Large intestine (tissue), 3 donors: ENCODE measurements at regions not wholly inside any gene's neighbourhood (a gene's known extent, or its start where the extent isn't known, plus 50 kb on each side); places are given as distances from the start of the nearest gene placed in this dataset.
"Not testable (repeated sequence)": the region's sequence is repeated elsewhere in the genome, so short reads cannot be mapped to it uniquely, and the experiment has no call there.

Experiments
- DNase-seq, 2 donors: peaks; one replicate each; pipeline versions ENCODE4 v3.0.0 to v3.0.0-alpha.2; 2013
- H3K27ac ChIP-seq: one replicate; pipeline ENCODE4 v1.5.1; 2013; ENCODE audit warnings: low read length
- H3K27me3 ChIP-seq: 2 replicates; pipeline ENCODE4 v1.6.1; 2013; ENCODE audit warnings: low read length; ENCODE audit not compliant: control insufficient read depth, insufficient read depth
- H3K36me3 ChIP-seq: 2 replicates; pipeline ENCODE4 v1.6.1; 2013; ENCODE audit warnings: low read length; ENCODE audit not compliant: control insufficient read depth, insufficient read depth
- H3K4me1 ChIP-seq: one replicate; pipeline ENCODE4 v1.6.1; 2013; ENCODE audit warnings: low read length; ENCODE audit not compliant: control insufficient read depth, insufficient read depth
- H3K4me3 ChIP-seq: one replicate; pipeline ENCODE4 v1.5.1; 2013; ENCODE audit warnings: low read length
- H3K9me3 ChIP-seq: one replicate; pipeline ENCODE4 v1.6.1; 2013; ENCODE audit warnings: mild to moderate bottlenecking, low read depth, low read length, moderate library complexity; ENCODE audit not compliant: control insufficient read depth
- WGBS: methylation state at CpG from one replicate; pipeline ENCODE4 v1.1.5; 2013; ENCODE audit warnings: low lambda C conversion rate; ENCODE audit not compliant: insufficient coverage; 5-methylcytosine and 5-hydroxymethylcytosine counted together

GRCh38 chr1:72434070-72434469 is 151.7 kb upstream of the NEGR1 start:
- Histone ChIP-seq H3K27me3 (no peaks in the 10 kb centered on the region), H3K36me3 (no peaks in the 10 kb centered on the region), H3K4me1 (no peaks in the 10 kb centered on the region), H3K4me3 (no peak overlapping the region), H3K27ac (no peak overlapping the region), H3K9me3 (peaks cover 1% of the 10 kb centered on the region)
- WGBS = no CpG with 5 or more reads among the region's 2 CpGs
- DNase-seq = no peak

- no peak overlapping the region for H3K4me3 ChIP-seq
- no peak overlapping the region for H3K27ac ChIP-seq
- H3K9me3 ChIP-seq = peaks cover 3% of the 10 kb centered on the region
- no peaks in the 10 kb centered on the region for H3K27me3 ChIP-seq
- no peak for DNase-seq
- H3K4me1 ChIP-seq = no peaks in the 10 kb centered on the region
- WGBS = no CpG with 5 or more reads among the region's 2 CpGs
- H3K36me3 ChIP-seq = no peaks in the 10 kb centered on the region
Measured at GRCh38 chr1:72433591-72433990, 151.3 kb upstream of the NEGR1 start.

- H3K27me3 ChIP-seq = no peaks in the 10 kb centered on the region
- H3K4me1 ChIP-seq = no peaks in the 10 kb centered on the region
- 100% methylated on average over 2 of the region's 5 CpGs for WGBS
- peaks cover 3% of the 10 kb centered on the region for H3K9me3 ChIP-seq
- H3K27ac ChIP-seq = no peak overlapping the region
- H3K36me3 ChIP-seq = no peaks in the 10 kb centered on the region
- no peak for DNase-seq
- H3K4me3 ChIP-seq = no peak overlapping the region
Measured at GRCh38 chr1:72432645-72433267, 150.4 kb upstream of the NEGR1 start.

- H3K27ac ChIP-seq = no peak overlapping the region
- no peaks in the 10 kb centered on the region for H3K4me1 ChIP-seq
- peaks cover 3% of the 10 kb centered on the region for H3K9me3 ChIP-seq
- H3K36me3 ChIP-seq = no peaks in the 10 kb centered on the region
- H3K27me3 ChIP-seq = no peaks in the 10 kb centered on the region
- H3K4me3 ChIP-seq = no peak overlapping the region
- 83% methylated on average over 1 of the region's 2 CpGs for WGBS
- DNase-seq = no peak
Measured at GRCh38 chr1:72431810-72432209, 149.5 kb upstream of the NEGR1 start.

- H3K4me3 ChIP-seq, DNase-seq, H3K4me1 ChIP-seq, H3K27me3 ChIP-seq, H3K36me3 ChIP-seq, H3K27ac ChIP-seq, H3K9me3 ChIP-seq: not testable (repeated sequence)
- no CpG with 5 or more reads among the region's 7 CpGs for WGBS
Measured at GRCh38 chr1:72428276-72428675, 145.9 kb upstream of the NEGR1 start.

- no peak for DNase-seq
- 100% methylated on average over 1 of the region's 18 CpGs for WGBS
- H3K9me3 ChIP-seq = peaks cover 4% of the 10 kb centered on the region
- no peaks in the 10 kb centered on the region for H3K27me3 ChIP-seq
- H3K4me3 ChIP-seq = no peak overlapping the region
- H3K4me1 ChIP-seq = no peaks in the 10 kb centered on the region
- H3K27ac ChIP-seq = no peak overlapping the region
- H3K36me3 ChIP-seq = no peaks in the 10 kb centered on the region
Measured at GRCh38 chr1:72419229-72419628, 136.9 kb upstream of the NEGR1 start.

- Histone ChIP-seq H3K27me3 (no peaks in the 10 kb centered on the region), H3K36me3 (no peaks in the 10 kb centered on the region), H3K4me1 (no peaks in the 10 kb centered on the region), H3K4me3 (no peak overlapping the region), H3K27ac (no peak overlapping the region), H3K9me3 (no peaks in the 10 kb centered on the region)
- DNase-seq = no peak
Measured at GRCh38 chr1:72412286-72412685, 129.9 kb upstream of the NEGR1 start.

- no peak overlapping the region for H3K27ac ChIP-seq
- no peak for DNase-seq
- no peaks in the 10 kb centered on the region for H3K27me3 ChIP-seq
- H3K4me1 ChIP-seq = no peaks in the 10 kb centered on the region
- no peaks in the 10 kb centered on the region for H3K9me3 ChIP-seq
- H3K4me3 ChIP-seq = no peak overlapping the region
- H3K36me3 ChIP-seq = no peaks in the 10 kb centered on the region
- WGBS = 86% methylated on average over 2 of the region's 2 CpGs
Measured at GRCh38 chr1:72399807-72400206, 117.5 kb upstream of the NEGR1 start.

- DNase-seq = no peak
- Histone ChIP-seq H3K36me3 (no peaks in the 10 kb centered on the region), H3K27ac (no peak overlapping the region), H3K4me1 (no peaks in the 10 kb centered on the region), H3K27me3 (no peaks in the 10 kb centered on the region), H3K9me3 (no peaks in the 10 kb centered on the region), H3K4me3 (no peak overlapping the region)
Measured at GRCh38 chr1:72397786-72398185, 115.4 kb upstream of the NEGR1 start.

- no peak for DNase-seq
- H3K36me3 ChIP-seq = no peaks in the 10 kb centered on the region
- H3K9me3 ChIP-seq = no peaks in the 10 kb centered on the region
- no peak overlapping the region for H3K4me3 ChIP-seq
- H3K27ac ChIP-seq = no peak overlapping the region
- H3K27me3 ChIP-seq = no peaks in the 10 kb centered on the region
- no CpG with 5 or more reads among the region's 3 CpGs for WGBS
- H3K4me1 ChIP-seq = no peaks in the 10 kb centered on the region
Measured at GRCh38 chr1:72394457-72394856, 112.1 kb upstream of the NEGR1 start.

- Histone ChIP-seq H3K4me3 (no peak overlapping the region), H3K36me3 (no peaks in the 10 kb centered on the region), H3K4me1 (no peaks in the 10 kb centered on the region), H3K27me3 (no peaks in the 10 kb centered on the region), H3K27ac (no peak overlapping the region), H3K9me3 (no peaks in the 10 kb centered on the region)
- WGBS = 100% methylated on average over 1 of the region's 2 CpGs
- DNase-seq = no peak
Measured at GRCh38 chr1:72379072-72379471, 96.7 kb upstream of the NEGR1 start.
